ENCODE measurements at regions not wholly inside any gene's neighbourhood (a gene's known extent, or its start where the extent isn't known, plus 50 kb on each side); places are given as distances from the start of the nearest gene placed in this dataset.

DNA sequence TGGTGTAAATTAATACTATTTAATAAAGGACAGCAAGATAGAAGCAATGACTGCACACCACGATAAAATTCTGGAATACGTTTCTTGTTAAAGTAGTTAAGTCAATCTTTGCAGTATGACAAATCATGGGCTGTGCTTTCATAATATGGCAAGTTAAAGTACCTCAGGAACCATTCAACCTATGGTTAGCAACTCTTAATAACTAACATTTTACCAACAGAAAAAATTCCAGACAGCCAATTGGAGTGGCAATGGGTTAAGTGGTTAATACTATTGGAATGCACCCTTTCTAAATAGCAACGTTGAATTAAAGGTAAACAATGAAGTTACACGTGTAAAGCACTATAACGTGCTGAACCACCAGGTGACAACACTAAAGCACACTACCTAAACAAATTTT lies 72.4 kb upstream of the ZCCHC13 start:
- no peak for TF ChIP-seq POLR2AphosphoS5 (IDR thresholded peaks at IDR 0.05)
- no peak for TF ChIP-seq POLR2A (IDR thresholded peaks at IDR 0.05)
- TF ChIP-seq, protein P1, sequence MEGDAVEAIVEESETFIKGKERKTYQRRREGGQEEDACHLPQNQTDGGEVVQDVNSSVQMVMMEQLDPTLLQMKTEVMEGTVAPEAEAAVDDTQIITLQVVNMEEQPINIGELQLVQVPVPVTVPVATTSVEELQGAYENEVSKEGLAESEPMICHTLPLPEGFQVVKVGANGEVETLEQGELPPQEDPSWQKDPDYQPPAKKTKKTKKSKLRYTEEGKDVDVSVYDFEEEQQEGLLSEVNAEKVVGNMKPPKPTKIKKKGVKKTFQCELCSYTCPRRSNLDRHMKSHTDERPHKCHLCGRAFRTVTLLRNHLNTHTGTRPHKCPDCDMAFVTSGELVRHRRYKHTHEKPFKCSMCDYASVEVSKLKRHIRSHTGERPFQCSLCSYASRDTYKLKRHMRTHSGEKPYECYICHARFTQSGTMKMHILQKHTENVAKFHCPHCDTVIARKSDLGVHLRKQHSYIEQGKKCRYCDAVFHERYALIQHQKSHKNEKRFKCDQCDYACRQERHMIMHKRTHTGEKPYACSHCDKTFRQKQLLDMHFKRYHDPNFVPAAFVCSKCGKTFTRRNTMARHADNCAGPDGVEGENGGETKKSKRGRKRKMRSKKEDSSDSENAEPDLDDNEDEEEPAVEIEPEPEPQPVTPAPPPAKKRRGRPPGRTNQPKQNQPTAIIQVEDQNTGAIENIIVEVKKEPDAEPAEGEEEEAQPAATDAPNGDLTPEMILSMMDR (IDR thresholded peaks at IDR 0.05): no peak
